Endothelial cell of hepatic sinusoid (primary cell): ENCODE measurements at regions not wholly inside any gene's neighbourhood (a gene's known extent, or its start where the extent isn't known, plus 50 kb on each side); places are given as distances from the start of the nearest gene placed in this dataset.
"Not testable (repeated sequence)": the region's sequence is repeated elsewhere in the genome, so short reads cannot be mapped to it uniquely, and the experiment has no call there.

Experiments
- in situ Hi-C: cut with HindIII; loops from 2 replicates; pipeline ENCODE4 v1.10.0; 2017; ENCODE audit warnings: low sequenced_read_pairs

DNA sequence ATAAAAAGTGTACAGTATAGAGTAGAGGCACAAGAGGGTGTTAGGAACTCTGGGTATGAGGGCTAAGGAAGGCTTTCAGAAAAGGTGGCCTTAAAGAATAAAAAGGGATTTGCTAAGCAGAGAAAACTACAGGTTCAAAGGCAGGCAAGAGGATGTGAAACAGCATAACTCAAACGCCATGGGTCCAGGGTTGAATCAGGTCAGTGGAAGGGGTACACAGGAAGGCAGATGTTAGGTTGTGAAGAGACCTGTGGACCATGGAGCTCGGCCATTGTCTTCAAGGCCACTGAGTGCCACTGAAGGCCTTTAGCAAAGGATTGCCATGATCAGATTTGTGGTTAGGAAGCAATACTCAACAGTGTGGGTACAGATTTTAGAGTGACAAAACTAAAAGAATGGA is 108.2 kb upstream of the FAM98A start:
- in situ Hi-C loops, result no loop called here

GRCh38 chr2:33706410-33706809 is 107.3 kb upstream of the FAM98A start:
- in situ Hi-C loops, result no loop called here

DNA sequence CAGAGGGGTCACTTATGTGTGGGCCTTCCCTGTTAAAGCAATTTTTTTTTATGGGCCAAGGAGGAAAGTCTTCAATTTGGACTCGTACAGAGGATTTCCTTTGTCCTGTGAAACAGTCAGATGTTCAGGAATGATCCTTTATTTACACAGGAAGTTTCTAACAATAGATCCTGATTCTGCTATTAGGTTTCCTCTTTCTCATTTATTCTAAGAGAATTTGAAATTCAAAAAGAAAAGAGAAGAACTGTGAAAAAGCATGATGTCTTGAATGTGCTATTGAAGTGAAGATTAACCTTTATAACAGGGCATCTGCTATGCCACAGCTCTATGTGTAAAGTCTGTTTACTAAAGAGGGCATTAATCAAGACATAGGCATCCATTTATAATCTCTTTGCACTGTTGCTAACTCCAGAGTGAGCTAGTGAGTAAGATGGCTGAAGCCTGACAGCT is 105.3 kb upstream of the FAM98A start:
- in situ Hi-C loops, result no loop called here

DNA sequence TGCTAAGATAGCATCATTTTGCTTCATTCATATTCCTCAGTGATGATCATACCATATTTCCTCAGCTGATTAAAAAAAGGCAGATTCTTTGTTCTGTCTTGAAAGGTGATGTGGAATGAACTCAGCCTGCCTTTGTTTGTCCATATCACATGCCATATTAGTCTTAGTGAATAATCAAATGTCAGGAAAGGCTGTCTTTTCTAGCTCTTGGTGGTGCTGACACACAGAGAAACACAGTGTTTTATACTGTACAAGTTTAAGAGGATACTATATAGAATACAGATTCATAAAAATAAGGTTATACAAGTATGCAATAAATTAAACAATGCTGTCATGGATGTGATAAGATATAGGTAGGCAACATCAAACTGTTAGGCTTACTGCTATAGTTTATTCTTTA is 97.1 kb upstream of the FAM98A start:
- in situ Hi-C loops, result no loop called here

GRCh38 chr2:33694904-33695303 is 95.8 kb upstream of the FAM98A start:
- in situ Hi-C loops, result no loop called here

DNA sequence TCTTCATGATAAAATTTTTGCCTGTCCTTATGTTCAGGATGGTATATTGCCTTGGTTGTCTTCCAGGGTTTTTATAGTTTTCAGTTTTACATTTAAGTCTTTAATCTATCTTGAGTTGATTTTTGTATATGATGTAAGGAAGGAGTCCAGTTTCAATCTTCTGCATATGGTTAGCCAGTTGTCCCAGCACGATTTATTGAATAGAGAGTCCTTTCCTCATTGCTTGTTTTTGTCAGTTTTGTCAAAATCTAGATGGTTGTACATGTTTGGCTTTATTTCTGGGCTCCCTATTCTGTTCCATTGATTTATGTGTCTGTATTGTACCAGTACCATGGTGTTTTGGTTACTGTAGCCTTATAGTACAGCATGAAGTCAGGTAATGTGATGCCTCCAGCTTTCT is 91.6 kb upstream of the FAM98A start:
- in situ Hi-C loops, result not testable (repeated sequence)

GRCh38 chr2:33681364-33681757 is 82.3 kb upstream of the FAM98A start:
- in situ Hi-C loops, result no loop called here

- in situ Hi-C loops, result no loop called here
These were observed 81.7 kb upstream of the FAM98A start for GRCh38 chr2:33680644-33681363.

GRCh38 chr2:33678436-33678835 is 79.3 kb upstream of the FAM98A start:
- in situ Hi-C loops, result no loop called here

DNA sequence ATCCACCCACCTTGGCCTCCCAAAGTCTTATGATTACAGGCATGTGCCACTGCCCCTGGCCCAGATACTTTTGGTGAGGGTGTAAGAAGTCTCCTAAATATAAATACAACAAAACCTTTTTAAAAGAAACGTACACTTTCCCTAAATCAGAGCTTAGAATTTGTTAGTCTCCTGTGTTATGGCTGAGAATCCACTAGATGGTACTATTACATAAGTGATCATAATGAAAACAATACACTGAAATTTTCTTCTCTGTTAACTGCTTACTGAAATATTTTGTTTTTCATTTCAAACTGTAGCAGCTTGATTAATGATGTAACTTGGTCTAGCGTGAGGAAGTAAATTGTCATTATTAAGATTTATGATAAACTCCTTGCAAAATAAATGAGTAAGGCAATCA is 74.8 kb upstream of the FAM98A start:
- in situ Hi-C loops, result no loop called here

DNA sequence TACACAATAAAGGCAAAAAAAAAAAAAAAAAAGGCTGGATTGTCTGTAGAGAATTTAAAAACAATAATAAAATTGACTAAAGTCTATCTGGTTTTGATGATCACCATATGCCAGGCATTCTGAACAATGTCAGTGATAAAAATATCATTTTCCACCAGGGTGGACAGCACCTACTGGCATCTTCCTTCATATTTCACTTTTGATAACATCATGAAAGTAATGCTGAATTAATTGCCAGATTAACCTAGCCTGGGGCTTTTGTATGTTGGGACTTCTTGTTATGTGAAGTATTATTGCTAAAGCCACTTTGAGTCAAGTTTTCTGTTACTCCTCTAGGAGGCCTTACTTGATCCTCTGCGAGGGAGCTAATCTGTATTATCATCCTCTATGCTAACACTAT is 73.8 kb upstream of the FAM98A start:
- in situ Hi-C loops, result no loop called here

- in situ Hi-C loops, result no loop called here
These were observed 73.3 kb upstream of the FAM98A start for GRCh38 chr2:33672389-33672788.

DNA sequence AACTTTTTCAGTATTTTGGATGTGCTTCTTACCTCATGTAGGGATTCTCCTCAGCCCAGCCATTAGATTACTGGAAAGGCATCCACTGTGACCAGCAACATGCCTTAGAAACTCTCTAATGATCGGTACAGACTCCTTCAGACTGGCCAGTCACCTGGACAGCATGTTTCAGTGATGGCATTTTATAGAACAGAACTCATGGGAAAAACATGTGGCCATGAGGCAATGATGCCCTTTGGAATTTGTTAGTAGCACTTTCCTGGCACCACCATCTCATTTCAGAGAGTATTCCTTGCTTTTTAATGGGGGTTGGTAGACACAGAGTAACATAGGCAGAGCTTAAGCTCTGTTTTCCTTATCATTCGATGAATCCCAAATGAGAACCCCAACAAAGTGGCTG is 72.1 kb upstream of the FAM98A start:
- in situ Hi-C loops, result no loop called here

GRCh38 chr2:33670392-33670937 is 71.4 kb upstream of the FAM98A start:
- in situ Hi-C loops, result no loop called here

GRCh38 chr2:33666879-33667278 is 67.8 kb upstream of the FAM98A start:
- in situ Hi-C loops, result no loop called here

DNA sequence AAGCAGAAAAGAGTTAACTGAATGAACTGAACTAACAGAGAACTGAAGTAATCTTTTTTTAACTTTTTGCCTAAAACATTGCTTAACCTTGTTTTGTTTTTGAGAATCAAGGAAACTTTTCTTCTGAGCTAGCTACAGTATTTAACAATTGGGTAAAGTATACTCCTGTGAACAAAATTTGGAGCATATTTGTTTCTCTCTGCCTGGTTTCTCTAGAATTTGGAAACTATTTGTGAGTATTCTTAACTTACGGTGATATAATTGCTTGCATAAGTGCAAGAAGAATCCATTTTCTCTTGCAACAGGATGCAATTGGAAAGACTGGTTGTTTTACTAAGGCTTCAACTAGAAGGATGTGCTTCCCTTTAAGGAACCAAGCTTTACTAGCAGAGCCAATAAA is 65.9 kb upstream of the FAM98A start:
- in situ Hi-C loops, result no loop called here

DNA sequence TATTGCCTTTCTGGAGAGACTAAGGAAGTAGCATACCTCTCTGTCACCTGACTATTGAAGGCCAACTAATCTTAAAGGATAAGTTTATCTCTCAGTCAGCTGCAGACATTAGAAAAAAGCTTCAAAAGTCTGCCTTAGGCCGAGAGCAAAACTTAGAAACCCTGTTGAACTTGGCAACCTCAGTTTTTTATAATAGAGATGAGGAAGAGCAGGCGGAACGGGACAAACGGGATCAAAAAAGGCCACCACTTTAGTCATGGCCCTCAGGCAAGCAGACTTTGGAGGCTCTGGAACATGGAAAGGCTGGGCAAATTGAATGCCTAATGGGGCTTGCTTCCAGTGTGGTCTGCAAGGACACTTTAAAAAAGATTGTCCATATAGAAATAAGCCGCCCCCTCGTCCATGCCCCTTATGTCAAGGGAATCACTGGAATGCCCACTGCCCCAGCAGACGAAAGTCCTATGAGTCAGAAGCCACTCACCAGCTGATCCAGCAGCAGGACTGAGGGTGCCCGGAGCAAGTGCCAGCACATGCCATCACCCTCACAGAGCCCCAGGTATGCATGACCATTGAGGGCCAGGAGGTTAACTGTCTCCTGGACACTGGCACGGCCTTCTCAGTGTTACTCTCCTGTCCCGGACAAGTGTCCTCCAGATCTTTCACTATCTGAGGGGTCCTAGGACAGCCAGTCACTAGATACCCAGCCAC is 61.5 kb upstream of the FAM98A start:
- in situ Hi-C loops, result no loop called here

DNA sequence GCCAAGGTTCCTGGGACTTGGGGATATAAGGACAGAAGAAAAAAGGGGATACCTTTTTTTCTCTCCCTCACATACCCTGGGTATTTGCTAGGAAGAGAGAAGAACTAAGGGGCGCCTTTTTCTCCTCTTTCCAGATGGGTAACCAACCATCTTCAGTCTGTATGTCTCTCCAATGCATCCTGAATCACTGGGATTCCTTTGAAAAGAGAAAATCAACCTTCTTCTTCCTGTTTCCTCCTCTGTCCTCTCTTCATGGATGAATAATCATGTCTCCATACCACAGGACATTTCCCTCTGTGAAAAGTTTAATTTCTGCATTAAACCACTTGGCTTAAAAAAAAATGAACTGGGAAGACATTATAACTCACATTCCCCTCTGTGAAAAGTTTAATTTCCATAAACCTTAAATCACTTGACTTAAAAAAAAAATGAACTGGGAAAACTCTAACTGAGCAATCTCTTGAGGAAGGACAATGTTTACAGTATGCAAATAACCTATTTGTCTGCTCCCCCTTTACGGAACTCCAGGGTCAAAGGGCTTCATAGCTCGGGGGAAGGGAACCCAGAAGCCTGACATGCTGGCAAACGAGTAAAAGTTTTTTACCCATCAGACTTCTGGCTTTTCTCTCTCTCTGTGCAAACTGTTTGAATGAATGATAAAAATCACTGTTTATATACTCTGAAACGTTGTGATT is 56.7 kb upstream of the FAM98A start:
- in situ Hi-C loops, result no loop called here

DNA sequence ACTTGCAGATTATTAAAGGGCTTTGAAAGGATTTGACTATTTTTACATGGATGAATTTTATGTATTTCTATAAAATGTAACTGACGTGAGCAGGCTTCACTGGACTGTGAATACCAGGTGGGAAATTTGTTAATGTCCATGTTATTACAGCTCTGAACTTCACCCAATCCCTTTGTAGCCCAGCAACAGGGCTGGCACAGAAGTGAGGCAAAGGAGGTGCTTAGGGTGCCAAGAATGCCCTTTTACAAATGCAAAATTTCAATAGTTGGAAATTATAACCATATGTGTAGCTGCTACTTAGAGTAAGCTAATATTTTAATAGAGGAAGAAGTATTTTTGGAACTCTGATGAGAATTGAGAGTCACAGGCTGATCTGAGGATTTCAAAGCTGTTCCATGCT is 53.7 kb upstream of the FAM98A start:
- in situ Hi-C loops, result no loop called here

GRCh38 chr2:33650171-33650570 is 51.1 kb upstream of the FAM98A start:
- in situ Hi-C loops, result no loop called here
